ENCODE measurements at regions not wholly inside any gene's neighbourhood (a gene's known extent, or its start where the extent isn't known, plus 50 kb on each side); places are given as distances from the start of the nearest gene placed in this dataset.

GRCh38 chr6:153778216-153778615 lies 260.8 kb upstream of the OPRM1 start:
- no peak for TF ChIP-seq CTCF (conservative IDR thresholded peaks at IDR 0.05)
- no peak for TF ChIP-seq ZFX (IDR thresholded peaks at IDR 0.05)
